Astrocyte (in vitro differentiated cells and primary cell): ENCODE measurements at regions not wholly inside any gene's neighbourhood (a gene's known extent, or its start where the extent isn't known, plus 50 kb on each side); places are given as distances from the start of the nearest gene placed in this dataset.

Source experiments
- DNase-seq: peaks from one replicate; pipeline ENCODE4 v3.0.0-alpha.2; 2010; ENCODE audit warnings: low read depth
- FAIRE-seq: peaks from 2 replicates; lab custom pipeline; 2011; peaks lifted over from hg19 to GRCh38; lab: Jason Lieb, UNC
- H2AFZ ChIP-seq: 2 replicates; pipeline ENCODE4 v1.6.0; 2012; ENCODE audit warnings: low read depth, low read length, inconsistent platforms
- H3K27ac ChIP-seq: 2 replicates; pipeline ENCODE4 v1.5.1; 2011; ENCODE audit warnings: low read depth, low read length, inconsistent platforms
- H3K27me3 ChIP-seq: 2 replicates; pipeline ENCODE4 v1.6.0; 2011; ENCODE audit warnings: low read length, inconsistent platforms; ENCODE audit not compliant: insufficient read depth
- H3K36me3 ChIP-seq: 2 replicates; pipeline ENCODE4 v1.5.1; 2011; ENCODE audit warnings: low read length, inconsistent platforms; ENCODE audit not compliant: insufficient read depth
- H3K4me1 ChIP-seq: 2 replicates; pipeline ENCODE4 v1.5.1; 2011; ENCODE audit warnings: low read length, inconsistent platforms; ENCODE audit not compliant: insufficient read depth
- H3K4me2 ChIP-seq: 2 replicates; pipeline ENCODE4 v1.6.0; 2012; ENCODE audit warnings: low read length, inconsistent platforms
- H3K4me3 ChIP-seq: 2 replicates; pipeline ENCODE4 v1.5.1; 2011; ENCODE audit warnings: low read depth, mild to moderate bottlenecking, low read length, inconsistent platforms; ENCODE audit not compliant: insufficient read depth
- H3K79me2 ChIP-seq: 2 replicates; pipeline ENCODE4 v1.6.0; 2012; ENCODE audit warnings: mild to moderate bottlenecking, low read length, inconsistent platforms; ENCODE audit not compliant: insufficient read depth
- H3K9ac ChIP-seq: 2 replicates; pipeline ENCODE4 v1.6.0; 2012; ENCODE audit warnings: mild to moderate bottlenecking, low read length, inconsistent platforms
- H3K9me3 ChIP-seq: 2 replicates; pipeline ENCODE4 v1.5.1; 2012; ENCODE audit warnings: low read depth, mild to moderate bottlenecking, low read length, inconsistent platforms; ENCODE audit not compliant: insufficient read depth
- H4K20me1 ChIP-seq: 2 replicates; pipeline ENCODE4 v1.6.0; 2012; ENCODE audit warnings: low read length, inconsistent platforms; ENCODE audit not compliant: insufficient read depth
- H3K27ac Mint-ChIP-seq: one replicate; pipeline ENCODE4 v1.8.0; 2021; ENCODE audit warnings: mild to moderate bottlenecking, mixed read lengths; ENCODE audit not compliant: unreplicated experiment
- H3K27me3 Mint-ChIP-seq: one replicate; pipeline ENCODE4 v1.8.0; 2021; ENCODE audit warnings: low read depth, mixed read lengths; ENCODE audit not compliant: unreplicated experiment
- H3K36me3 Mint-ChIP-seq: one replicate; pipeline ENCODE4 v1.8.0; 2021; ENCODE audit warnings: low read depth, mixed read lengths; ENCODE audit not compliant: unreplicated experiment
- H3K4me1 Mint-ChIP-seq: one replicate; pipeline ENCODE4 v1.8.0; 2021; ENCODE audit warnings: low read depth, mixed read lengths; ENCODE audit not compliant: unreplicated experiment
- H3K4me3 Mint-ChIP-seq: one replicate; pipeline ENCODE4 v1.8.0; 2021; ENCODE audit warnings: mild to moderate bottlenecking, moderate library complexity, mixed read lengths; ENCODE audit not compliant: unreplicated experiment
- H3K9me3 Mint-ChIP-seq: one replicate; pipeline ENCODE4 v1.8.0; 2021; ENCODE audit warnings: mild to moderate bottlenecking, mixed read lengths; ENCODE audit not compliant: unreplicated experiment
- EZH2 ChIP-seq: IDR thresholded peaks from 2 replicates; pipeline ENCODE4 v1.6.1; 2012; ENCODE audit warnings: mild to moderate bottlenecking, low read length, inconsistent platforms; ENCODE audit not compliant: insufficient read depth
- TF ChIP-seq, protein P1 (sequence below): IDR thresholded peaks from 2 replicates; pipeline ENCODE4 v1.5.1; 2011; ENCODE audit warnings: low read depth, mild to moderate bottlenecking, inconsistent platforms, low read length, moderate library complexity; ENCODE audit not compliant: insufficient read depth

DNA sequence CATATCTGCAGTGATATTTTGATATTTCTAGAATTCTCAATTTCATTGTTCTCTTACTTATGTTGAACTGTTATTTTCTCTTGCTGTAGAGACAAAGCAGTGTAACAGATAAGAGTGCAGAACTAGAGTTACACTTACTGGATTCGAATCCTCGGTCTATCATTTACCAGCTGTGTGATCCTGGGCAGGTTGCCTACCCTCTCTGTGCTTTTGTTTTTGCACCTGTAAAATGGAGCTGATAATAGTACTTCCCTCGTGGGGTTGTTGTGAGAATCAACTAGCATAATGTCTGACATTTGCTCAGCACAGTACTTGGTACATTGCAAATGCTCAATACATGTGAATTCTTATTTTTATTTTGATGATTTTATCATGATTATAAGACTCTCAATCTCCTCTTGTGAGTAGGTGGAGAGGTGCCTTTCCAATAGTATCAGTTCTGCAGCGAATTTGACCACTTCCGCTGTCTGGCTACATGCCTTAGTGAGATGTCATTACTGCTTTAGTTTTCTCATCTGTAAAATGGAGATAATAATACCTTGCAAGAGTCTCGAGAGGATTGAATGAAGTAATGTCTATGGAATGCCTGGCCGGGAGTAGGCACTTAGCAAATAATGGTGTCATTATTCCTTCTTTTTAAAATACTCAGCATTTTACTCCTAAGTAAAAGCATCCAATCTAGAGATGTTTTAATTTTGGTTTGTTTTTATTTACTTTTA lies 312.2 kb upstream of the MAF start:
- H3K4me3 ChIP-seq = no peak overlapping the region
- H3K4me1 ChIP-seq = peaks cover 2% of the 10 kb centered on the region
- H3K27me3 Mint-ChIP-seq = no peaks in the 10 kb centered on the region
- no peak overlapping the region for H3K27ac ChIP-seq
- H2AFZ ChIP-seq = no peak overlapping the region
- no peak for TF ChIP-seq EZH2
- TF ChIP-seq, protein P1, sequence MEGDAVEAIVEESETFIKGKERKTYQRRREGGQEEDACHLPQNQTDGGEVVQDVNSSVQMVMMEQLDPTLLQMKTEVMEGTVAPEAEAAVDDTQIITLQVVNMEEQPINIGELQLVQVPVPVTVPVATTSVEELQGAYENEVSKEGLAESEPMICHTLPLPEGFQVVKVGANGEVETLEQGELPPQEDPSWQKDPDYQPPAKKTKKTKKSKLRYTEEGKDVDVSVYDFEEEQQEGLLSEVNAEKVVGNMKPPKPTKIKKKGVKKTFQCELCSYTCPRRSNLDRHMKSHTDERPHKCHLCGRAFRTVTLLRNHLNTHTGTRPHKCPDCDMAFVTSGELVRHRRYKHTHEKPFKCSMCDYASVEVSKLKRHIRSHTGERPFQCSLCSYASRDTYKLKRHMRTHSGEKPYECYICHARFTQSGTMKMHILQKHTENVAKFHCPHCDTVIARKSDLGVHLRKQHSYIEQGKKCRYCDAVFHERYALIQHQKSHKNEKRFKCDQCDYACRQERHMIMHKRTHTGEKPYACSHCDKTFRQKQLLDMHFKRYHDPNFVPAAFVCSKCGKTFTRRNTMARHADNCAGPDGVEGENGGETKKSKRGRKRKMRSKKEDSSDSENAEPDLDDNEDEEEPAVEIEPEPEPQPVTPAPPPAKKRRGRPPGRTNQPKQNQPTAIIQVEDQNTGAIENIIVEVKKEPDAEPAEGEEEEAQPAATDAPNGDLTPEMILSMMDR = no peak
- no peaks in the 10 kb centered on the region for H3K36me3 ChIP-seq
- no peaks in the 10 kb centered on the region for H3K27me3 ChIP-seq
- no peaks in the 10 kb centered on the region for H3K9me3 Mint-ChIP-seq
- peak; percentile 20 for DNase-seq
- no peaks in the 10 kb centered on the region for H3K36me3 Mint-ChIP-seq
- H3K9me3 ChIP-seq = no peaks in the 10 kb centered on the region
- no peaks in the 10 kb centered on the region for H3K79me2 ChIP-seq
- H3K9ac ChIP-seq = no peak overlapping the region
- peaks cover 9% of the 10 kb centered on the region for H3K4me1 Mint-ChIP-seq
- FAIRE-seq = no peak
- H4K20me1 ChIP-seq = no peaks in the 10 kb centered on the region
- H3K4me3 Mint-ChIP-seq = no peak overlapping the region
- H3K27ac Mint-ChIP-seq = no peak overlapping the region
- no peak overlapping the region for H3K4me2 ChIP-seq

DNA sequence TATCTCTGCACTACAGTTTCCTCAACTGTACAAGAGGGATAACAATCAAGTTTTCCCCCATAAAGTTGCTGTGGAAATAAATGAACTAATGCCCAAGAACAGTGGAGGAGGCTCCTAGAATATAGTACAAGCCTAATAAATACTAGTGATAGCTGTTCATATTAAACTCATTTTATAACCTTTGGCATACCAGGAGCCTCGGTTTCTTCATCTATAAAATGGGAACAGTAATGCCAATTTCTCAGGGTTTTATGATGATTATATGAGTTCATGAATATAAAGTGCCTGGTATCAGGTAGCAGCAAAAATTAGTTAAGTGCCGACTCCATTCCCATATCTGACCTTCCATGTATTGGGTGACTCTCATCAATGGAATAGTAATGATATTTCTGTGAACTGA lies 311.1 kb upstream of the MAF start:
- H3K9me3 Mint-ChIP-seq = no peaks in the 10 kb centered on the region
- TF ChIP-seq, protein P1 = no peak
- no peak for TF ChIP-seq EZH2

DNA sequence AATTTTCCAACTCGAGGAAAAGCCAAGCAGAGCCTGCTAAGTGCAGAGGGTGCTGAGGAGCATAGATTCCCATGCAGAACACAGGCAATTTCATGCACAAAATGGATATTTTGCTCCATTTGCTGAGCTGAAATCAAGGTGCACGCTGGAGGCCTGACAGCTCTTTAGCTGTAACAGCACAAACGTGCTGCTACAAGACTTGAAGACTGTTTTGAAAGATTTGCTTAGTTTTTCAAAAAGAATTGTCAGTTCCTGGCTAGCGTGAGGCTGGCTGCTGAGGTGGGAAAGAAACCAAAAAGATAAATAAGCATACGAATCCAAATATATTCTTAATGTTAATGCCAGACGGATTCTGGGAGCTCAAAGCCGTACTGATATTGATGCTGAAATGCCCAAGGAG lies 309.0 kb upstream of the MAF start:
- Mint-ChIP-seq H3K9me3 (no peaks in the 10 kb centered on the region), H3K36me3 (no peaks in the 10 kb centered on the region), H3K4me3 (no peak overlapping the region), H3K4me1 (peaks cover 9% of the 10 kb centered on the region), H3K27ac (no peak overlapping the region), H3K27me3 (no peaks in the 10 kb centered on the region)
- DNase-seq (no peak), FAIRE-seq (no peak)
- no peak overlapping the region for H3K4me2 ChIP-seq
- no peaks in the 10 kb centered on the region for H4K20me1 ChIP-seq
- H3K9me3 ChIP-seq = no peaks in the 10 kb centered on the region
- no peaks in the 10 kb centered on the region for H3K36me3 ChIP-seq
- no peak overlapping the region for H3K9ac ChIP-seq
- H3K4me1 ChIP-seq = peaks cover 2% of the 10 kb centered on the region
- no peak overlapping the region for H3K4me3 ChIP-seq
- H3K27ac ChIP-seq = no peak overlapping the region
- H2AFZ ChIP-seq = no peak overlapping the region
- TF ChIP-seq, protein P1 = no peak
- no peak for TF ChIP-seq EZH2
- H3K79me2 ChIP-seq = no peaks in the 10 kb centered on the region
- H3K27me3 ChIP-seq = no peaks in the 10 kb centered on the region

More for the DNA sequence above, 311.1 kb upstream of the MAF start:
- H3K36me3 Mint-ChIP-seq = no peaks in the 10 kb centered on the region
- Histone ChIP-seq H3K27me3 (no peaks in the 10 kb centered on the region), H4K20me1 (no peaks in the 10 kb centered on the region), H3K4me1 (peaks cover 2% of the 10 kb centered on the region), H3K9ac (no peak overlapping the region), H2AFZ (no peak overlapping the region), H3K27ac (no peak overlapping the region), H3K4me2 (no peak overlapping the region), H3K79me2 (no peaks in the 10 kb centered on the region), H3K9me3 (no peaks in the 10 kb centered on the region), H3K36me3 (no peaks in the 10 kb centered on the region), H3K4me3 (no peak overlapping the region)
- FAIRE-seq (no peak), DNase-seq (no peak)
- peaks cover 9% of the 10 kb centered on the region for H3K4me1 Mint-ChIP-seq
- H3K4me3 Mint-ChIP-seq = no peak overlapping the region
- no peaks in the 10 kb centered on the region for H3K27me3 Mint-ChIP-seq
- H3K27ac Mint-ChIP-seq = peak overlapping the region; percentile 62
